Loucy (cell line): ENCODE measurements at regions not wholly inside any gene's neighbourhood (a gene's known extent, or its start where the extent isn't known, plus 50 kb on each side); places are given as distances from the start of the nearest gene placed in this dataset.

Experiments
- H2AFZ ChIP-seq: fragments of 200-600 bp; sonication (generic); 2 replicates; pipeline ENCODE4 v1.6.0; 2016; ENCODE audit warnings: antibody characterized with exemption, mild to moderate bottlenecking, low read length, moderate library complexity
- H3F3A ChIP-seq: fragments of 200-600 bp; 2 replicates; pipeline ENCODE4 v1.6.0; 2016; ENCODE audit warnings: antibody characterized with exemption, low read depth, mild to moderate bottlenecking
- H3K27me3 ChIP-seq: fragments of 200-600 bp; sonication (generic); 2 replicates; pipeline ENCODE4 v1.6.1; 2014; ENCODE audit warnings: low read length, mild to moderate bottlenecking; ENCODE audit not compliant: insufficient read depth, poor library complexity, severe bottlenecking
- H3K36me3 ChIP-seq: fragments of 200-600 bp; sonication (generic); 2 replicates; pipeline ENCODE4 v1.6.1; 2016; ENCODE audit warnings: low read length; ENCODE audit not compliant: insufficient read depth
- H3K4me1 ChIP-seq: fragments of 200-600 bp; sonication (generic); 2 replicates; pipeline ENCODE4 v1.5.1; 2014; ENCODE audit warnings: low read length, mild to moderate bottlenecking; ENCODE audit not compliant: insufficient read depth, poor library complexity, severe bottlenecking
- H3K4me2 ChIP-seq: fragments of 200-600 bp; sonication (generic); 2 replicates; pipeline ENCODE4 v1.6.0; 2014; ENCODE audit warnings: antibody characterized with exemption, low read length, low read depth, mild to moderate bottlenecking; ENCODE audit not compliant: poor library complexity, severe bottlenecking
- H3K4me3 ChIP-seq: fragments of 200-600 bp; sonication (generic); 2 replicates; pipeline ENCODE4 v1.5.1; 2014; ENCODE audit warnings: low read length, mild to moderate bottlenecking, mixed read lengths; ENCODE audit not compliant: poor library complexity, severe bottlenecking
- H3K79me2 ChIP-seq: fragments of 200-600 bp; sonication (generic); 2 replicates; pipeline ENCODE4 v1.6.1; 2014; ENCODE audit warnings: low read length; ENCODE audit not compliant: insufficient read depth
- H3K9ac ChIP-seq: fragments of 200-600 bp; sonication (generic); 2 replicates; pipeline ENCODE4 v1.6.0; 2014; ENCODE audit warnings: mild to moderate bottlenecking, low read depth, low read length, moderate library complexity; ENCODE audit not compliant: poor library complexity, severe bottlenecking
- H3K9me2 ChIP-seq: fragments of 200-600 bp; sonication (generic); replicated peaks from 2 replicates; pipeline ENCODE4 v1.6.1; 2016; ENCODE audit warnings: low read depth, low read length, mixed read lengths
- H3K9me3 ChIP-seq: fragments of 200-600 bp; sonication (generic); 2 replicates; pipeline ENCODE4 v1.6.1; 2014; ENCODE audit warnings: mild to moderate bottlenecking, antibody characterized with exemption, low read length, low read depth; ENCODE audit not compliant: insufficient read depth
- H4K20me1 ChIP-seq: fragments of 200-600 bp; sonication (generic); 2 replicates; pipeline ENCODE4 v1.6.0; 2014; ENCODE audit warnings: antibody characterized with exemption, low read length, mild to moderate bottlenecking; ENCODE audit not compliant: insufficient read depth, poor library complexity, severe bottlenecking
- CTCF ChIP-seq: fragments of 200-600 bp; sonication (generic); conservative IDR thresholded peaks from 2 replicates; pipeline ENCODE4 v1.5.1; 2014; ENCODE audit warnings: mild to moderate bottlenecking, antibody characterized with exemption, low read length
- EZH2phosphoT487 ChIP-seq: fragments of 200-600 bp; IDR thresholded peaks from 2 replicates; pipeline ENCODE4 v1.6.1; 2018; ENCODE audit warnings: antibody characterized with exemption, mild to moderate bottlenecking, moderate library complexity, borderline replicate concordance

GRCh38 chr11:129591527-129591926 lies 215.9 kb downstream of the BARX2 start:
- TF ChIP-seq CTCF (no peak), EZH2phosphoT487 (no peak)
- no peak overlapping the region for H2AFZ ChIP-seq

GRCh38 chr11:129592191-129592590 lies 216.5 kb downstream of the BARX2 start:
- no peaks in the 10 kb centered on the region for H4K20me1 ChIP-seq
- no peaks in the 10 kb centered on the region for H3K9me2 ChIP-seq
- H3K9ac ChIP-seq = no peak overlapping the region
- H3K9me3 ChIP-seq = no peaks in the 10 kb centered on the region
- H3K36me3 ChIP-seq = no peaks in the 10 kb centered on the region
- no peak for TF ChIP-seq CTCF
- no peak for TF ChIP-seq EZH2phosphoT487
- no peaks in the 10 kb centered on the region for H3F3A ChIP-seq
- no peak overlapping the region for H3K4me3 ChIP-seq
- H3K4me2 ChIP-seq = no peak overlapping the region
- no peaks in the 10 kb centered on the region for H3K4me1 ChIP-seq
- no peaks in the 10 kb centered on the region for H3K27me3 ChIP-seq
- H3K79me2 ChIP-seq = no peaks in the 10 kb centered on the region
- no peak overlapping the region for H2AFZ ChIP-seq

More at GRCh38 chr11:129591527-129591926, 215.9 kb downstream of the BARX2 start:
- no peak overlapping the region for H3K4me3 ChIP-seq
- H3K36me3 ChIP-seq = no peaks in the 10 kb centered on the region
- no peaks in the 10 kb centered on the region for H3K79me2 ChIP-seq
- no peaks in the 10 kb centered on the region for H4K20me1 ChIP-seq
- H3K4me1 ChIP-seq = no peaks in the 10 kb centered on the region
- H3K27me3 ChIP-seq = no peaks in the 10 kb centered on the region
- no peak overlapping the region for H3K9ac ChIP-seq
- no peaks in the 10 kb centered on the region for H3K9me2 ChIP-seq
- H3K9me3 ChIP-seq = no peaks in the 10 kb centered on the region
- H3K4me2 ChIP-seq = no peak overlapping the region
- H3F3A ChIP-seq = no peaks in the 10 kb centered on the region

- no peaks in the 10 kb centered on the region for H3K9me3 ChIP-seq
- H3K4me3 ChIP-seq = no peak overlapping the region
- no peak overlapping the region for H3K9ac ChIP-seq
- no peaks in the 10 kb centered on the region for H3K9me2 ChIP-seq
- H3K79me2 ChIP-seq = no peaks in the 10 kb centered on the region
- TF ChIP-seq CTCF (no peak), EZH2phosphoT487 (no peak)
- H3F3A ChIP-seq = no peaks in the 10 kb centered on the region
- no peak overlapping the region for H3K4me2 ChIP-seq
- H3K4me1 ChIP-seq = no peaks in the 10 kb centered on the region
- no peaks in the 10 kb centered on the region for H4K20me1 ChIP-seq
- H3K36me3 ChIP-seq = no peaks in the 10 kb centered on the region
- H2AFZ ChIP-seq = no peak overlapping the region
- no peaks in the 10 kb centered on the region for H3K27me3 ChIP-seq
Observed at GRCh38 chr11:129593098-129593497, 217.4 kb downstream of the BARX2 start.
